ENCODE measurements at regions not wholly inside any gene's neighbourhood (a gene's known extent, or its start where the extent isn't known, plus 50 kb on each side); places are given as distances from the start of the nearest gene placed in this dataset.
"Not testable (repeated sequence)": the region's sequence is repeated elsewhere in the genome, so short reads cannot be mapped to it uniquely, and the experiment has no call there.

GRCh38 chr5:101326766-101327165 lies 423.7 kb upstream of the ST8SIA4 start:
- DNase-seq: no peak

GRCh38 chr5:101316401-101316800 lies 413.3 kb upstream of the ST8SIA4 start:
- DNase-seq: not testable (repeated sequence)

- no peak for DNase-seq
Observed at GRCh38 chr5:101306391-101307137, 403.5 kb upstream of the ST8SIA4 start.

- DNase-seq: no peak
Observed at GRCh38 chr5:101296477-101296876, 393.4 kb upstream of the ST8SIA4 start.

DNA sequence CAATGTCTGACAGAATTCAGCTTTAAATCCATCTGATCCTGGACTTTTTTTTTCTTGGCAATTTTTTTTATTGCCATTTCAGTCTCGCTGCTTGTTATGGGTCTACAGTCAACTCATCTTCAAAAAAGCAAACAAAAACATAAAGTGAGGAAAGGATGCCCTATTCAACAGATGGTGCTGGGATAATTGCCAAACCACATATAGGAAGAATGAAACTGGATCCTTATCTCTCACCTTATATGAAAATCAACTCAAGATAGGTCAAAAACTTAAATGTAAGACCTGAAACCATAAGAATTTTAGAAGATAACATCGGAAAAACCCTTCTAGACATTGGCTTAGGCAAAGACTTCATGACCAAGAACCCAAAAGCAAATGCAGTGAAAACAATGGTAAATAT lies 389.1 kb upstream of the ST8SIA4 start:
- no peak for DNase-seq

DNA sequence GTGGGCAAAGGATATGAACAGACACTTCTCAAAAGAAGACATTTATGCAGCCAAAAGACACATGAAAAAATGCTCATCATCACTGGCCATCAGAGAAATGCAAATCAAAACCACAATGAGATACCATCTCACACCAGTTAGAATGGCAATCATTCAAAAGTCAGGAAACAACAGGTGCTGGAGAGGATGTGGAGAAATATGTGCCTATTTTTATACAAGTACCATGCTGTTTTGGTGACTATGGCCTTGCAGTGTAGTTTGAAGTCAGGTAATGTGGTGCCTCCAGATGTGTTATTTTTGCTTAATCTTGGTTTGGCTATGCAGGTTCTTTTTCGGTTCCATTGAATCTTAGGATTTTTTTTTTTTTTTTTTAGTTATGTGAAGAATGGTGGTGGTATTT lies 387.7 kb upstream of the ST8SIA4 start:
- DNase-seq: not testable (repeated sequence)

DNA sequence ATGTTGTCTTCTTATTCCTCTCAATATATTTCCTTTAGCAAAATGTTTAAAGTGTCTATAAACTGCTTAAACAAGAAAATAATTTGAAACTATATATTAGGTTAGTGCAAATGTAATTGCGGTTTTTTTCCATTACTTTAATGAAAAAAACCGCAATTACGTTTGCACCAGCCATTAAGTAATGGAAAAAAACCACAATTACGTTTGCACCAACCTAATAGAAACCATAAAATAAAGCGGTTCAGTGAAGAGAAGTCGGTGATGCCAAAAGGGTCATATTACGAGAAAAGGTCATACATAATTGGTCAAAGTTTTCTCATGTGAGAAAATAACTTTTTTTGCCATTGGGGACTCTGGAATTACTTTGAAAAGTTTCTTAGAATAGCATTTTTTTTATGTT lies 385.6 kb upstream of the ST8SIA4 start:
- no peak for DNase-seq

- DNase-seq: no peak
Observed at GRCh38 chr5:101284736-101285375, 381.8 kb upstream of the ST8SIA4 start.

- not testable (repeated sequence) for DNase-seq
Observed at GRCh38 chr5:101283938-101284337, 380.9 kb upstream of the ST8SIA4 start.

DNA sequence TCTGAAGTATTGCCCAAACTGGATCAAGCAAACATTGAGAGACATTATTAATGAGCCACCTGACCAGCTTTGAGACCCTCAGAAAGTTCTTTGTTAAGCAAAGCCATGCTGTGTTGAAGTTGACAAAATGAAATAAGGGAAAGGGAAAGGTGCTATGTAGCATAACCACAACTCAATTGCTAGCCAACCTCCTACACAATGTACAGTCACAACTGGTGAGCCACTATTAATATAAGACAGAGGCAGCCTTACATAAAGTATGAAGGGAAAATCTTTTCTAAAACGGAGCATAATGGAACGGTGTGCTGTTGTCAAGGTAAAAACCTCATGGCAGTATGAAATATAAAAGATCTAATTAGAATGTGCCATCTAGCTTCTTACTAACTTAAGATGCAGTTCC lies 375.8 kb upstream of the ST8SIA4 start:
- DNase-seq: no peak

GRCh38 chr5:101278011-101278687 lies 375.1 kb upstream of the ST8SIA4 start:
- DNase-seq: no peak

GRCh38 chr5:101271945-101272344 lies 368.9 kb upstream of the ST8SIA4 start:
- DNase-seq: no peak

- no peak for DNase-seq
Observed at GRCh38 chr5:101271416-101271815, 368.3 kb upstream of the ST8SIA4 start.

- no peak for DNase-seq
Observed at GRCh38 chr5:101260857-101261256, 357.8 kb upstream of the ST8SIA4 start.

GRCh38 chr5:101253096-101253495 lies 350.0 kb upstream of the ST8SIA4 start:
- no peak for DNase-seq

DNA sequence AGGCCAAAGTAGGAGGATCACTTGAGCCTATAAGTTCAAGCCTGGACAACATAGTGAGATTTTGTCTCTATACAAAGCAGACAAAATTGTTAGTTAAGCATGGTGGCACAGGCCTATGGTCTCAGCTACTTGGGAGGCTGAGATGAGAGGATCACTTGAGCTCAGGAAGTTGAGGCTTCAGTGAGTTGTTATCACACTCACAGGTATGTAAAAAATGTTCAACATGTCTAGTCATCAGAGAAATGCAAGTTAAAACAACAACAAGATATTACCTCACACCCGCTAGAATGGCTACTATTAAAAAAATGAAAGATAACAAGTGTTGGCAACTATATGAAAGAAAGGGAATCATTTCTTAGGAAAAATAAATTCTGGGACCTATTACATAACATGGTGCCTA lies 341.5 kb upstream of the ST8SIA4 start:
- DNase-seq: no peak

GRCh38 chr5:101212942-101213514 lies 309.9 kb upstream of the ST8SIA4 start:
- DNase-seq: no peak

DNA sequence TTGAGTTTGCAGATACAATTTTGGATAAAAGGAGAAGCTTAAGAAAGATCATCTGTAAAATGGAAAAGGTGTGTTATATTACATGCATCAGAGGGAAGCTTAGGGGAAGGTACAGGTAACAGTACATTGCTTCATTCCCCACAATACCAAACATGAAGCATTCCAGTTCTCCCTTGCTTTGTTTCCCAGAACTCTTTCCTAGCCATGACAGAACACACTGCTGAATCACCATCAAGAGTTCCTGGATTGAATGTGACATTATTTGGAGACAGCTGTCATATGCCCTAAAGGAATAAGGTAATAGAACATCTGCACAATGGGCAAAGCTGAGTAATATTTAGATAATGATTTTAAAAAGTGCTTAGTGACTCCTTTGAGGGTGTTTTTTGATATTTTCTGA lies 303.5 kb upstream of the ST8SIA4 start:
- no peak for DNase-seq

DNA sequence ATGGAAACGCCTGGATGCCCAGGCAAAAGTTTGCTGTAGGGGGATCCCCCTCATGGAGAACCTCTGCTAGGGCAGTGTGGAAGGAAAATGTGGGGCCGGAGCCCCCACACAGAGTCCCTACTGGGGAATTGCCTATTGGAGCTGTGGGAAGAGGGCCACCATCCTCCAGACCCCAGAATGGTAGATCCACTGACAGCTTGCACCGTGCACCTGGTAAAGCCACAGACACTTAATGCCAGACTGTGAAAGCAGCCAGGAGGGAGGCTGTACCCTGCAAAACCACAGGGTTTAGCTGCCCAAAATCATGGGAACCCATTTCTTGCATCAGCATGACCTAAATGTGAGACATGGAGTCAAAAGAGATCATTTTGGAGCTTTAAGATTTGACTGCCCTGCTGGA lies 302.0 kb upstream of the ST8SIA4 start:
- not testable (repeated sequence) for DNase-seq

DNA sequence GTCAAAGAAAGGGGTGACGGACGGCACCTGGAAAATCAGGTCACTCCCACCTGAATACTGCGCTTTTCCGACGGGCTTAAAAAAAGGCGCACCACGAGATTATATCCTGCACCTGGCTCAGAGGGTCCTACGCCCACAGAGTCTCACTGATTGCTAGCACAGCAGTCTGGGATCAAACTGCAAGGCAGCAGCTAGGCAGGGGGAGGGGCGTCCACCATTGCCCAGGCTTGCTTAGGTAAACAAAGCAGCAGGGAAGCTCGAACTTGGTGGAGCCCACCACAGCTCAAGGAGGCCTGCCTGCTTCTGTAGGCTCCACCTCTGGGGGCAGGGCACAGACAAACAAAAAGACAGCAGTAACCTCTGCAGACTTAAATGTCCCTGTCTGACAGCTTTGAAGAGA lies 277.3 kb upstream of the ST8SIA4 start:
- DNase-seq: not testable (repeated sequence)

DNA sequence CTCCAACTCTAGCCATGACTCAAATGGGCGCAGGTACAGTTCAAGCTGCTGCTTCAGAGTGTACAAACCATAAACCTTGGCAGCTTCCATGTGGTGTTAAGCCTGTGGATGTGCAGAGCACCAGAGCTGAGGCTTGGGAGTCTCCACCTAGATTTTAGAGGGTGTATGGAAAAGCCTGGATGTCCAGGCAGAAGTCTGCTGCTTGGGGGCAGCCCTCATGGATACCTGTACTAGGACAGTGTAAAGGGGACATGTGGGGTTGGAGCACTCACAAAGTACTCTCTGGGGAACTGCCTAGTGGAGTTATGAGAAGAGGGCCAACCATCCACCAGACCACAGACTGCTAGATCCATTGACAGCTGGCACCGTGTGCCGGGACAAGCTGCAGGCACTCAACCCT lies 273.5 kb upstream of the ST8SIA4 start:
- DNase-seq: no peak

DNA sequence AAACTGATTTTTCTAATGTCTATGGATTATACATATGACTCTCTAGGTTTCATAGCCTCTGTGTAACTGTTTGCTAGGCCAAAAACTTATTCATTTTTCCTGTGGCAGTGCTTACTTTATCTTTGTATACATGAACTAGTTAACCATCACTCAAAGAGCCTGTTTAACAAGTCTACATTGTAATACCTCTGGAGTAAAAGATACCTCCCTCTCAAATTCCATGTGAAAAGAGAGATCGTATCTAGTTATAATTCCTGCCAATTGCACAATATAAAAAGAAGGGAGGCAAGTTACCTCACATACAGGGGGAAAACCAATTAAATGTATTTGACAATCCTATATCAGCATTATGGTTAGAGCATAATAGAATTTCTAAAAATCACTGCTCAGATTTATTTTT lies 271.9 kb upstream of the ST8SIA4 start:
- DNase-seq: no peak

- DNase-seq: no peak
Observed at GRCh38 chr5:101163088-101163487, 260.0 kb upstream of the ST8SIA4 start.

- no peak for DNase-seq
Observed at GRCh38 chr5:101160002-101160401, 256.9 kb upstream of the ST8SIA4 start.
